SK-N-SH (cell line): ENCODE measurements at regions not wholly inside any gene's neighbourhood (a gene's known extent, or its start where the extent isn't known, plus 50 kb on each side); places are given as distances from the start of the nearest gene placed in this dataset.

Experiments
- CTCF ChIA-PET: fragments of 300-600, 350-600 bp; formaldehyde crosslinking; extraction: SDS; loops from one replicate; lab custom pipeline; 2021; lab: Yijun Ruan, JAX
- POLR2A ChIA-PET: fragments of 350-600 bp; sonication (Branson Sonifier 250); formaldehyde crosslinking; extraction: SDS; loops from one replicate; lab custom pipeline; 2020; ENCODE audit warnings: antibody characterized with exemption, inconsistent platforms; lab: Yijun Ruan, JAX
- DNase-seq: peaks from one replicate; pipeline ENCODE4 v3.0.0; 2012
- H2AFZ ChIP-seq: fragments of 200-600 bp; sonication (generic); 2 replicates; pipeline ENCODE4 v1.8.1; 2016; ENCODE audit warnings: antibody characterized with exemption, mild to moderate bottlenecking, low read depth
- H3F3A ChIP-seq: fragments of 200-600 bp; sonication (generic); replicated peaks from 2 replicates; pipeline ENCODE3; 2016; ENCODE audit warnings: antibody characterized with exemption, mild to moderate bottlenecking; ENCODE audit not compliant: insufficient read depth
- H3K27ac ChIP-seq, 2 experiments: fragments of 200-500 bp in 1 of 2; fragments of 200-600 bp in 1 of 2; sonication (Bioruptor generic) in 1 of 2; sonication (generic), shearing (Covaris generic) in 1 of 2; 2 replicates each; pipeline versions ENCODE4 v1.5.1 to v1.6.1; 2014 to 2016; ENCODE audit warnings: low read depth in 2 of 2, inconsistent platforms in 1 of 2, low read length in 1 of 2, mild to moderate bottlenecking in 1 of 2, mixed read lengths in 1 of 2
- H3K27me3 ChIP-seq: fragments of 200-600 bp; sonication (generic), shearing (Covaris generic); 2 replicates; pipeline ENCODE4 v1.6.1; 2016; ENCODE audit warnings: mixed run types; ENCODE audit not compliant: insufficient read depth
- H3K36me3 ChIP-seq, 2 experiments: fragments of 200-500 bp in 1 of 2; fragments of 200-600 bp in 1 of 2; sonication (Bioruptor generic) in 1 of 2; sonication (generic) in 1 of 2; replicated peaks in 1 of 2; 2 replicates each; pipeline versions ENCODE3 to v1.5.1; 2014 to 2016; ENCODE audit warnings: low read length in 1 of 2, mild to moderate bottlenecking in 1 of 2; ENCODE audit not compliant: insufficient read depth in 2 of 2, control insufficient read depth in 1 of 2
- H3K4me1 ChIP-seq, 2 experiments: fragments of 200-500 bp in 1 of 2; fragments of 200-600 bp in 1 of 2; sonication (Bioruptor generic) in 1 of 2; sonication (generic), shearing (Covaris generic) in 1 of 2; 2 replicates each; pipeline versions ENCODE4 v1.5.1 to v1.6.1; 2014 to 2016; ENCODE audit warnings: low read depth in 1 of 2, low read length in 1 of 2, mixed run types in 1 of 2; ENCODE audit not compliant: insufficient read depth in 2 of 2, control insufficient read depth in 1 of 2
- H3K4me2 ChIP-seq: fragments of 200-600 bp; sonication (generic), shearing (Covaris generic); 2 replicates; pipeline ENCODE4 v1.6.1; 2017; ENCODE audit warnings: mixed run types
- H3K4me3 ChIP-seq, 2 experiments: fragments of 200-500 bp in 1 of 2; fragments of 200-600 bp in 1 of 2; sonication (Bioruptor generic) in 1 of 2; sonication (generic), shearing (Covaris generic) in 1 of 2; 2 replicates each; pipeline versions ENCODE4 v1.5.1 to v1.8.1; 2014 to 2016; ENCODE audit warnings: low read depth in 2 of 2, inconsistent platforms in 1 of 2, low read length in 1 of 2, mild to moderate bottlenecking in 1 of 2, mixed read lengths in 1 of 2, moderate library complexity in 1 of 2
- H3K79me2 ChIP-seq: fragments of 200-600 bp; sonication (generic); 2 replicates; pipeline ENCODE4 v1.8.1; 2017; ENCODE audit warnings: mild to moderate bottlenecking; ENCODE audit not compliant: insufficient read depth
- H3K9ac ChIP-seq: fragments of 200-600 bp; sonication (generic); 2 replicates; pipeline ENCODE4 v1.6.1; 2017; ENCODE audit warnings: mixed run types
- H3K9me2 ChIP-seq: fragments of 200-600 bp; sonication (generic); 2 replicates; pipeline ENCODE4 v1.6.1; 2017; ENCODE audit warnings: mixed run types
- H3K9me3 ChIP-seq: fragments of 200-600 bp; sonication (generic); 2 replicates; pipeline ENCODE4 v1.6.1; 2017; ENCODE audit warnings: mixed run types, mild to moderate bottlenecking, moderate library complexity
- H4K20me1 ChIP-seq: fragments of 200-600 bp; sonication (generic); 2 replicates; pipeline ENCODE4 v1.6.1; 2017; ENCODE audit warnings: mild to moderate bottlenecking, mixed run types; ENCODE audit not compliant: insufficient read depth
- ELF1 ChIP-seq: IDR thresholded peaks from 2 replicates; pipeline ENCODE4 v1.4.0; 2012
- FOSL2 ChIP-seq: IDR thresholded peaks from 2 replicates; pipeline ENCODE4 v1.4.0; 2012; ENCODE audit warnings: low read depth, mild to moderate bottlenecking, moderate library complexity, borderline replicate concordance
- FOXJ3 ChIP-seq: sonication (generic); formaldehyde crosslinking; IDR thresholded peaks from 2 replicates; pipeline ENCODE4 v1.5.1; 2020; ENCODE audit warnings: mild to moderate bottlenecking, missing genetic modification reagents
- GABPA ChIP-seq: IDR thresholded peaks from 2 replicates; pipeline ENCODE4 v1.4.0; 2012; ENCODE audit warnings: low read depth, mild to moderate bottlenecking
- GATA2 ChIP-seq: sonication (generic); formaldehyde crosslinking; IDR thresholded peaks from 2 replicates; pipeline ENCODE4 v1.5.0; 2020; ENCODE audit warnings: mild to moderate bottlenecking, missing genetic modification reagents
- NFIC ChIP-seq: IDR thresholded peaks from 2 replicates; pipeline ENCODE4 v1.4.0; 2012; ENCODE audit warnings: borderline replicate concordance
- RFX5 ChIP-seq: IDR thresholded peaks from 2 replicates; pipeline ENCODE4 v1.6.1; 2012; ENCODE audit warnings: mild to moderate bottlenecking, improper control_type of control experiment, low read length
- TCF12 ChIP-seq: IDR thresholded peaks from 2 replicates; pipeline ENCODE4 v1.4.0; 2012
- WGBS: methylation state at CpG from one replicate; pipeline ENCODE4 v1.1.6; 2017; ENCODE audit warnings: low lambda C conversion rate; 5-methylcytosine and 5-hydroxymethylcytosine counted together
- TF ChIP-seq, protein P1 (sequence below): IDR thresholded peaks from 2 replicates; pipeline ENCODE4 v1.4.0; 2012; ENCODE audit warnings: low read depth
- TF ChIP-seq, protein P2 (sequence below): IDR thresholded peaks from 2 replicates; pipeline ENCODE4; 2012
- TF ChIP-seq, protein P3 (sequence below): IDR thresholded peaks from 2 replicates; pipeline ENCODE4 v1.4.0; 2012; ENCODE audit warnings: low read depth, borderline replicate concordance

- TF ChIP-seq, protein P1, sequence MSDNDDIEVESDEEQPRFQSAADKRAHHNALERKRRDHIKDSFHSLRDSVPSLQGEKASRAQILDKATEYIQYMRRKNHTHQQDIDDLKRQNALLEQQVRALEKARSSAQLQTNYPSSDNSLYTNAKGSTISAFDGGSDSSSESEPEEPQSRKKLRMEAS = no peak
- TF ChIP-seq, protein P2, sequence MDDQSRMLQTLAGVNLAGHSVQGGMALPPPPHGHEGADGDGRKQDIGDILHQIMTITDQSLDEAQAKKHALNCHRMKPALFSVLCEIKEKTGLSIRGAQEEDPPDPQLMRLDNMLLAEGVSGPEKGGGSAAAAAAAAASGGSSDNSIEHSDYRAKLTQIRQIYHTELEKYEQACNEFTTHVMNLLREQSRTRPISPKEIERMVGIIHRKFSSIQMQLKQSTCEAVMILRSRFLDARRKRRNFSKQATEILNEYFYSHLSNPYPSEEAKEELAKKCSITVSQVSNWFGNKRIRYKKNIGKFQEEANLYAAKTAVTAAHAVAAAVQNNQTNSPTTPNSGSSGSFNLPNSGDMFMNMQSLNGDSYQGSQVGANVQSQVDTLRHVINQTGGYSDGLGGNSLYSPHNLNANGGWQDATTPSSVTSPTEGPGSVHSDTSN = no peak
- TF ChIP-seq RFX5 (no peak), ELF1 (no peak)
These were observed 395.9 kb downstream of the PREX1 start (continued) for GRCh38 chr20:48431653-48432493.

DNA sequence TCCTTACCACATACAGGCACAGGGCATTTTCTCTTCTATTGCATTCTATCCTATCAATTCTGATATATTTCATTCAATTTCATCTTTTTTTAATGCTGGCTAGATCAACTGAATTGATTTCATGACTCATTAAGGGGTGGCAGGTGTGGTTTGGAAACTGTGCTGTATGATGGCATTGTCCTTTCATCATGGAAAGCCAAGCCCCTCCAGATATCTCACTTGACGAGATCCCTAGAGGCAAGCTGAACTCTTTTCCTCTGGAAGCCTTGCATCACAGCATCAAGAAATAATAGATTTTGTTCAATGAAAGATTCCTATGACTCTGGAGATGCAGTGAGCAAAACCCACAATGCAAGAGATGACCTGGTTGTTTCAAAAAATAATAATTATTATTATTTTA, 401.2 kb downstream of the PREX1 start:
- Histone ChIP-seq H3K27ac (no peak overlapping the region), H3K36me3 (no peaks in the 10 kb centered on the region), H2AFZ (no peak overlapping the region), H4K20me1 (no peaks in the 10 kb centered on the region), H3K4me2 (no peak overlapping the region), H3K79me2 (no peaks in the 10 kb centered on the region), H3K9ac (no peak overlapping the region), H3K9me3 (no peaks in the 10 kb centered on the region), H3K4me1 (no peaks in the 10 kb centered on the region; a peak in 1 of 4 replicates), H3F3A (no peaks in the 10 kb centered on the region), H3K27me3 (no peaks in the 10 kb centered on the region), H3K9me2 (no peaks in the 10 kb centered on the region), H3K4me3 (no peak overlapping the region)
- TF ChIP-seq NFIC = no peak
- TF ChIP-seq GATA2 (CRISPR knock-in tag) = no peak
- TF ChIP-seq GABPA = no peak
- no peak for DNase-seq
- WGBS = 56% methylated on average over 1 of the region's 1 CpG
- ChIA-PET CTCF (no interaction called here), POLR2A (no interaction called here)

- ChIA-PET CTCF (interaction anchor here (1.7 kb wide), 1 partner anchor 195 kb away, joined by 4 read pairs; no protein-coding TSS in a partner anchor), POLR2A (no interaction called here)
- Histone ChIP-seq H4K20me1 (no peaks in the 10 kb centered on the region), H3K4me1 (no peaks in the 10 kb centered on the region; a peak in 1 of 4 replicates), H3F3A (no peaks in the 10 kb centered on the region), H3K9ac (no peak overlapping the region), H3K27me3 (no peaks in the 10 kb centered on the region), H3K9me3 (no peaks in the 10 kb centered on the region), H3K79me2 (no peaks in the 10 kb centered on the region), H3K27ac (no peak overlapping the region), H3K36me3 (no peaks in the 10 kb centered on the region), H3K9me2 (no peaks in the 10 kb centered on the region), H3K4me3 (no peak overlapping the region), H2AFZ (no peak overlapping the region), H3K4me2 (no peak overlapping the region)
- TF ChIP-seq, protein P3, sequence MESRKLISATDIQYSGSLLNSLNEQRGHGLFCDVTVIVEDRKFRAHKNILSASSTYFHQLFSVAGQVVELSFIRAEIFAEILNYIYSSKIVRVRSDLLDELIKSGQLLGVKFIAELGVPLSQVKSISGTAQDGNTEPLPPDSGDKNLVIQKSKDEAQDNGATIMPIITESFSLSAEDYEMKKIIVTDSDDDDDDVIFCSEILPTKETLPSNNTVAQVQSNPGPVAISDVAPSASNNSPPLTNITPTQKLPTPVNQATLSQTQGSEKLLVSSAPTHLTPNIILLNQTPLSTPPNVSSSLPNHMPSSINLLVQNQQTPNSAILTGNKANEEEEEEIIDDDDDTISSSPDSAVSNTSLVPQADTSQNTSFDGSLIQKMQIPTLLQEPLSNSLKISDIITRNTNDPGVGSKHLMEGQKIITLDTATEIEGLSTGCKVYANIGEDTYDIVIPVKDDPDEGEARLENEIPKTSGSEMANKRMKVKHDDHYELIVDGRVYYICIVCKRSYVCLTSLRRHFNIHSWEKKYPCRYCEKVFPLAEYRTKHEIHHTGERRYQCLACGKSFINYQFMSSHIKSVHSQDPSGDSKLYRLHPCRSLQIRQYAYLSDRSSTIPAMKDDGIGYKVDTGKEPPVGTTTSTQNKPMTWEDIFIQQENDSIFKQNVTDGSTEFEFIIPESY = no peak
- TF ChIP-seq TCF12 (no peak), FOSL2 (no peak), FOXJ3 (CRISPR knock-in tag) (no peak)
- TF ChIP-seq, protein P2 = no peak
- TF ChIP-seq, protein P1 = no peak
- 33% methylated on average over 8 of the region's 9 CpGs for WGBS
- DNase-seq = no peak
These were observed 401.8 kb downstream of the PREX1 start for GRCh38 chr20:48425817-48426612.
